Body of pancreas (tissue), 4 donors: ENCODE measurements at regions not wholly inside any gene's neighbourhood (a gene's known extent, or its start where the extent isn't known, plus 50 kb on each side); places are given as distances from the start of the nearest gene placed in this dataset.

Source experiments
- ATAC-seq: fragments of 150-250 bp; one replicate; pipeline ENCODE4 v1.9.1; 2016
- DNase-seq, 4 donors: peaks; one replicate each; pipeline ENCODE4 v3.0.0-alpha.2; 2019
- H3K27ac ChIP-seq, 4 donors: fragments of 200-600 bp; sonication (generic); 1 replicate in 3 of 4; 2 replicates in 1 of 4; pipeline versions ENCODE4 v1.5.1 to v1.6.1; 2016 to 2019; ENCODE audit warnings: mild to moderate bottlenecking in 1 of 4, mixed read lengths in 1 of 4, moderate library complexity in 1 of 4
- H3K27me3 ChIP-seq, 2 donors: fragments of 200-600 bp; sonication (generic); one replicate each; pipeline ENCODE4 v1.6.0; 2016; ENCODE audit warnings: mild to moderate bottlenecking in 1 of 2
- H3K36me3 ChIP-seq, 2 donors: fragments of 200-600 bp; sonication (generic); replicated peaks in 1 of 2; 2 replicates each; pipeline ENCODE4 v1.5.1; 2016; ENCODE audit warnings: low read depth in 2 of 2; ENCODE audit not compliant: insufficient read depth in 1 of 2
- H3K4me1 ChIP-seq: fragments of 200-600 bp; sonication (generic); one replicate; pipeline ENCODE4 v1.6.0; 2016
- H3K4me3 ChIP-seq, 2 donors: fragments of 200-600 bp; sonication (generic); 1 replicate in 1 of 2; 2 replicates in 1 of 2; pipeline ENCODE4 v1.5.1; 2016 to 2019
- H3K9me3 ChIP-seq, 3 donors: fragments of 200-600 bp; sonication (generic); 1 replicate in 2 of 3; 2 replicates in 1 of 3; pipeline ENCODE4 v1.5.1; 2016
- POLR2A ChIP-seq, 3 donors: fragments of 450-650 bp; IDR thresholded peaks; one replicate each; pipeline ENCODE4 v1.6.1; 2016; ENCODE audit warnings: antibody characterized with exemption in 3 of 3, mild to moderate bottlenecking in 2 of 3
- WGBS, 2 donors: methylation state at CpG; one replicate each; pipeline ENCODE4 v1.1.5; 2017; 5-methylcytosine and 5-hydroxymethylcytosine counted together
- intact Hi-C: fragments of 100-400 bp; cut with DNase I; formaldehyde crosslinking; loops from one replicate; pipeline ENCODE4 v1.15.1; 2023
- TF ChIP-seq, protein P1 (sequence below), 7 experiments: fragments of 450-650 bp in 4 of 7; fragments of 200-600 bp in 3 of 7; sonication (generic) in 3 of 7; IDR thresholded peaks; one replicate each; pipeline ENCODE4 v1.5.1; 2016 to 2019; ENCODE audit warnings: antibody characterized with exemption in 7 of 7

DNA sequence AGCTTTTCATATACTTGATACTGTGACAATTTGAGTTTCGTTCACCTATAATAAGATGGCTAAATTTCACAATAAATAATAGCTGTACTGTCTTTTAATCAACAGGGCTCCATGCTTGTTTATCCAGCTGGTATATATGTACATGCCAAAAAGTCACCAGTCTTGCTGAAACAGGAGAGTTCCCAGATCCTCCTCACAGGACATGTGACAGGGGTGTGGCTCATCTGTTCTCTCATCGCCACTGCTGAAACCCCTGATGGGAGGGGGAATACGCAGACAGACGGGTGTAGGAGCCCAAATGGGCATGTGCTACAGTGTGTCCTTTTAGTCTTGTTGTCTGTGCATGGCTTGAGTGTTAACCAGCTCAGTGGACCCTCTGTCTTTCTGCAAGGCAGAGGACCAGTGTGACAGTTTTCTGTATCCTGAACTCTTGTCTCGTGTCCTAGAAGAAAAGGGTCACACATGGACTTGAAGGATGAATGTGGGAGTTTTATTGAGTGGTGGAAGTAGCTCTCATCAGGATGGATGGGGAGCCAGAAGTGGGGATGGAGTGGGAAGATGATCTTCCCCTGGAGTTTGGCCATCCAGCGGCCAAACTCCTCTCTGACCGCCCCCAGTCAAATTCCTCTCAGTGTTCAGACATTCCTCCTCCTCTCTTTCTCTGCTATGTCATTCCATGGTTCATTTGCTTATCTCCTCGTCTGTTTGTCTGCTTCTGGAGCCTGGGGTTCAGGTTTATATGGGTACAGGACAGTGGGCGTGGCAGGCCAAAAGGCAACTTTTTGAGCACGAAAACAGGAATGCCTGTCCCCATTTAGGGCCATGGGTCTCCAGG lies 113.1 kb upstream of the NECTIN3 start:
- Histone ChIP-seq H3K27me3 (no peaks in the 10 kb centered on the region), H3K27ac (no peak overlapping the region), H3K9me3 (no peaks in the 10 kb centered on the region), H3K4me3 (no peak overlapping the region), H3K4me1 (no peaks in the 10 kb centered on the region), H3K36me3 (no peaks in the 10 kb centered on the region)
- TF ChIP-seq, protein P1, sequence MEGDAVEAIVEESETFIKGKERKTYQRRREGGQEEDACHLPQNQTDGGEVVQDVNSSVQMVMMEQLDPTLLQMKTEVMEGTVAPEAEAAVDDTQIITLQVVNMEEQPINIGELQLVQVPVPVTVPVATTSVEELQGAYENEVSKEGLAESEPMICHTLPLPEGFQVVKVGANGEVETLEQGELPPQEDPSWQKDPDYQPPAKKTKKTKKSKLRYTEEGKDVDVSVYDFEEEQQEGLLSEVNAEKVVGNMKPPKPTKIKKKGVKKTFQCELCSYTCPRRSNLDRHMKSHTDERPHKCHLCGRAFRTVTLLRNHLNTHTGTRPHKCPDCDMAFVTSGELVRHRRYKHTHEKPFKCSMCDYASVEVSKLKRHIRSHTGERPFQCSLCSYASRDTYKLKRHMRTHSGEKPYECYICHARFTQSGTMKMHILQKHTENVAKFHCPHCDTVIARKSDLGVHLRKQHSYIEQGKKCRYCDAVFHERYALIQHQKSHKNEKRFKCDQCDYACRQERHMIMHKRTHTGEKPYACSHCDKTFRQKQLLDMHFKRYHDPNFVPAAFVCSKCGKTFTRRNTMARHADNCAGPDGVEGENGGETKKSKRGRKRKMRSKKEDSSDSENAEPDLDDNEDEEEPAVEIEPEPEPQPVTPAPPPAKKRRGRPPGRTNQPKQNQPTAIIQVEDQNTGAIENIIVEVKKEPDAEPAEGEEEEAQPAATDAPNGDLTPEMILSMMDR (IDR thresholded peaks at IDR 0.05): no peak
- TF ChIP-seq POLR2A (IDR thresholded peaks at IDR 0.05): no peak
- ATAC-seq (no peak), DNase-seq (no peak)
- WGBS, 2 donors: 76 to 77% methylated on average over 7 to 9 of the region's 10 CpGs
- intact Hi-C loops: no loop called here

DNA sequence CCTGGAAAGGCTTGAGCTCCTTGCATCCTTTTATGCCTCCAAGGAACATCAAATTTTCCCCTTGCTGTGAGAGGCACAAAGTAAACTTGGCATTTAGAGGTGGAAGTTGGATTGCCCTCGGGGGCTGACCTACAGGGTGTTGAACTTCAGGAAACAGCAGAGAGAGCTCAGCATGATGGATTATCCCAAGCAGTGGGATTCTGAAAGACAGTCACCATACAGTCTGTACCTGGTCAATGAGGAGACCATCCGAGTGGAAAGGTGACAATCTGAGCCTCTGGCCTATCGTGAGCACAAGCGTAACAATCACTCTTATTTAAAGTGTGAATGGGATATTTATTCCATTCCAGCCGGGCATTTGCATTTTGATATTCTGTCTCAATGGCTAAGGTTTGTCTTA lies 105.6 kb upstream of the NECTIN3 start:
- Histone ChIP-seq H3K36me3 (no peaks in the 10 kb centered on the region), H3K4me3 (no peak overlapping the region), H3K9me3 (no peaks in the 10 kb centered on the region), H3K27ac (no peak overlapping the region), H3K4me1 (no peaks in the 10 kb centered on the region), H3K27me3 (no peaks in the 10 kb centered on the region)
- WGBS, 2 donors: 84 to 87% methylated on average over 5 of the region's 5 CpGs
- ATAC-seq (no peak), DNase-seq (no peak)
- no peak for TF ChIP-seq POLR2A (IDR thresholded peaks at IDR 0.05)
- TF ChIP-seq, protein P1 (IDR thresholded peaks at IDR 0.05): no peak
- intact Hi-C loops: no loop called here

GRCh38 chr3:110966966-110967663 lies 104.5 kb upstream of the NECTIN3 start:
- DNase-seq (no peak), ATAC-seq (no peak)
- no peak overlapping the region for H3K4me3 ChIP-seq
- no peaks in the 10 kb centered on the region for H3K4me1 ChIP-seq
- no peaks in the 10 kb centered on the region for H3K27me3 ChIP-seq
- H3K36me3 ChIP-seq: no peaks in the 10 kb centered on the region
- H3K27ac ChIP-seq: no peak overlapping the region
- H3K9me3 ChIP-seq: no peaks in the 10 kb centered on the region
- intact Hi-C loops: no loop called here
- 93 to 94% methylated on average over 3 of the region's 3 CpGs for WGBS, 2 donors
- TF ChIP-seq POLR2A (IDR thresholded peaks at IDR 0.05): no peak
- TF ChIP-seq, protein P1 (IDR thresholded peaks at IDR 0.05): no peak

- ATAC-seq (no peak), DNase-seq (no peak)
- 14 to 32% methylated on average over 1 of the region's 1 CpG for WGBS, 2 donors
- H3K9me3 ChIP-seq: no peaks in the 10 kb centered on the region
- no peak overlapping the region for H3K27ac ChIP-seq
- H3K36me3 ChIP-seq: no peaks in the 10 kb centered on the region
- no peaks in the 10 kb centered on the region for H3K27me3 ChIP-seq
- TF ChIP-seq, protein P1 (IDR thresholded peaks at IDR 0.05): no peak
- no peaks in the 10 kb centered on the region for H3K4me1 ChIP-seq
- no peak overlapping the region for H3K4me3 ChIP-seq
- intact Hi-C loops: no loop called here
Observed at GRCh38 chr3:110968076-110968475, 103.5 kb upstream of the NECTIN3 start.
